ENCODE measurements at regions not wholly inside any gene's neighbourhood (a gene's known extent, or its start where the extent isn't known, plus 50 kb on each side); places are given as distances from the start of the nearest gene placed in this dataset.

DNA sequence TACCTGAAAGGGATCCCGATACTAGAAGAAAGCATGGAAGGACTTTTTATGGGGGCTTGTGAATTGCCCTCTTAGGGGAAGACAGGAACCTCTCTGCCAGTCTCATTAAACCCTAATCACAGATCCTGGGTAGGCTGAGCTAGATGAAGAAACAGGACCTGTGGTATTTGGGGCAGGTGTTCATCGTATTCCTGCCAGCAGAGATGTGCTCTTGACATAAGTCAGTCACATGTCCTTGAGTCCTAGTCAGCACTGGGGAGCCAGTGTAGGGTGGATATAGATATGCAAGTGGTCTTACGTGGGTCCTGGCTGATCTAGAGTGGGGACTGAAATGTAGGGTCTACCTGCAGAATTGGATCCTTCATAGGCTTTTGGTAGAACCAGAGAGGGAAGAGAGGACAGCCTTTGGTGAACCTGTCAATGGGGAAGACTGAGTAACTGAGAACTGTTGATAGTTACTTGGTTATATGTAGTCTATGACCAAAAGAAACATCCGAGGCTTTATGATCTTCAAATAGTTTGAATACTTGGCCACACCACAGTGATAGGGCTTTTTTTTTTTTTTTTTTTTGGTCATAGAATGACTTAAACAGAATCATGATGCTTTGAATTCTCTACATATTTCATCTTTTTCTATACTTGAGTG, 63.5 kb upstream of the WDR1 start:
- Histone ChIP-seq H3K9ac (ENCODE audit: extremely low read depth, insufficient read length, low read length) (no peak overlapping the region), H2AFZ (ENCODE audit: low read length) (no peak overlapping the region), H3K4me2 (ENCODE audit: insufficient read depth, insufficient read length, low read length) (no peak overlapping the region), H3K18ac (ENCODE audit: insufficient read length, low read depth, low read length) (no peak overlapping the region), H2AK5ac (ENCODE audit: insufficient read length, low read length) (no peak overlapping the region), H3K14ac (ENCODE audit: insufficient read depth, low read length) (no peak overlapping the region), H4K20me1 (ENCODE audit: control insufficient read depth, insufficient read depth, insufficient read length) (no peaks in the 10 kb centered on the region), H2BK20ac (ENCODE audit: low read depth, low read length, poor library complexity, severe bottlenecking) (no peak overlapping the region), H4K91ac (ENCODE audit: insufficient read length, low read depth, low read length) (no peak overlapping the region), H3K27ac (ENCODE audit: insufficient read length, low read depth, low read length) (no peak overlapping the region), H2BK5ac (ENCODE audit: insufficient read length, low read length) (no peak overlapping the region), H3K27me3 (ENCODE audit: insufficient read depth, low read length) (no peaks in the 10 kb centered on the region), H3K4me1 (ENCODE audit: insufficient read depth, low read length) (no peaks in the 10 kb centered on the region), H3K79me2 (ENCODE audit: insufficient read depth, low read length) (no peaks in the 10 kb centered on the region), H4K8ac (replicated peaks; ENCODE audit: insufficient read length, low read depth, low read length) (no peak overlapping the region), H2BK15ac (ENCODE audit: low read depth, low read length) (no peak overlapping the region), H3T11ph (ENCODE audit: low read length) (no peak overlapping the region), H3K23ac (ENCODE audit: insufficient read length, low read depth, low read length) (no peak overlapping the region), H2BK120ac (ENCODE audit: low read depth, low read length, poor library complexity, severe bottlenecking) (no peak overlapping the region), H3K9me3 (ENCODE audit: control insufficient read depth, low read depth, low read length) (no peaks in the 10 kb centered on the region), H3K79me1 (ENCODE audit: insufficient read depth, low read depth, low read length, poor library complexity, severe bottlenecking) (no peaks in the 10 kb centered on the region), H3K56ac (ENCODE audit: insufficient read length, low read depth, low read length) (no peak overlapping the region), H3K4ac (ENCODE audit: low read depth, low read length) (no peak overlapping the region), H3K23me2 (ENCODE audit: insufficient read length, low read depth, low read length, poor library complexity, severe bottlenecking) (no peaks in the 10 kb centered on the region), H4K5ac (ENCODE audit: insufficient read length, low read depth, low read length) (no peak overlapping the region), H2BK12ac (ENCODE audit: insufficient read length, low read depth, low read length) (no peak overlapping the region)
- Mint-ChIP-seq H3K27ac (no peak overlapping the region), H3K9me3 (no peaks in the 10 kb centered on the region; a peak in 1 of 5 replicates), H3K4me3 (no peak overlapping the region), H3K36me3 (ENCODE audit: insufficient read depth in 1 of 3, low read depth in 3 of 3) (no peaks in the 10 kb centered on the region), H3K27me3 (ENCODE audit: low read depth) (peaks cover 16% of the 10 kb centered on the region), H3K4me1 (no peaks in the 10 kb centered on the region)
- TF ChIP-seq, protein P1, sequence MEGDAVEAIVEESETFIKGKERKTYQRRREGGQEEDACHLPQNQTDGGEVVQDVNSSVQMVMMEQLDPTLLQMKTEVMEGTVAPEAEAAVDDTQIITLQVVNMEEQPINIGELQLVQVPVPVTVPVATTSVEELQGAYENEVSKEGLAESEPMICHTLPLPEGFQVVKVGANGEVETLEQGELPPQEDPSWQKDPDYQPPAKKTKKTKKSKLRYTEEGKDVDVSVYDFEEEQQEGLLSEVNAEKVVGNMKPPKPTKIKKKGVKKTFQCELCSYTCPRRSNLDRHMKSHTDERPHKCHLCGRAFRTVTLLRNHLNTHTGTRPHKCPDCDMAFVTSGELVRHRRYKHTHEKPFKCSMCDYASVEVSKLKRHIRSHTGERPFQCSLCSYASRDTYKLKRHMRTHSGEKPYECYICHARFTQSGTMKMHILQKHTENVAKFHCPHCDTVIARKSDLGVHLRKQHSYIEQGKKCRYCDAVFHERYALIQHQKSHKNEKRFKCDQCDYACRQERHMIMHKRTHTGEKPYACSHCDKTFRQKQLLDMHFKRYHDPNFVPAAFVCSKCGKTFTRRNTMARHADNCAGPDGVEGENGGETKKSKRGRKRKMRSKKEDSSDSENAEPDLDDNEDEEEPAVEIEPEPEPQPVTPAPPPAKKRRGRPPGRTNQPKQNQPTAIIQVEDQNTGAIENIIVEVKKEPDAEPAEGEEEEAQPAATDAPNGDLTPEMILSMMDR (conservative IDR thresholded peaks at IDR 0.05), result no peak
- DNase-seq, result no peak
- no CpG with 5 or more reads among the region's 4 CpGs for WGBS (ENCODE audit: extremely low coverage, insufficient read length, low lambda C conversion rate)
